ENCODE measurements at regions not wholly inside any gene's neighbourhood (a gene's known extent, or its start where the extent isn't known, plus 50 kb on each side); places are given as distances from the start of the nearest gene placed in this dataset.
A peak's percentile ranks its signal among the peaks of the same experiment; 100 is the strongest.
"Not testable (repeated sequence)": the region's sequence is repeated elsewhere in the genome, so short reads cannot be mapped to it uniquely, and the experiment has no call there.

- no peak for TF ChIP-seq CTCF (IDR thresholded peaks at IDR 0.05; ENCODE audit: insufficient read depth, low read depth, low read length, missing control alignments)
- H3K4me3 ChIP-seq (ENCODE audit: low read length) = no peak overlapping the region
- DNase-seq (ENCODE audit: low read depth) = no peak
These were observed 255.5 kb downstream of the EFCAB11 start for GRCh38 chr14:89699071-89699470.

GRCh38 chr14:89697281-89698060 lies 257.1 kb downstream of the EFCAB11 start:
- no peak for DNase-seq (ENCODE audit: low read depth)
- TF ChIP-seq CTCF (IDR thresholded peaks at IDR 0.05; ENCODE audit: insufficient read depth, low read depth, low read length, missing control alignments) = no peak
- no peak overlapping the region for H3K4me3 ChIP-seq (ENCODE audit: low read length)

GRCh38 chr14:89695846-89696245 lies 258.7 kb downstream of the EFCAB11 start:
- DNase-seq (ENCODE audit: low read depth) = no peak
- TF ChIP-seq CTCF (IDR thresholded peaks at IDR 0.05; ENCODE audit: insufficient read depth, low read depth, low read length, missing control alignments) = no peak
- H3K4me3 ChIP-seq (ENCODE audit: low read length) = no peak overlapping the region

GRCh38 chr14:89690139-89690538 lies 264.4 kb downstream of the EFCAB11 start:
- no peak for TF ChIP-seq CTCF (IDR thresholded peaks at IDR 0.05; ENCODE audit: insufficient read depth, low read depth, low read length, missing control alignments)
- DNase-seq (ENCODE audit: low read depth) = peak; percentile 13
- H3K4me3 ChIP-seq (ENCODE audit: low read length) = no peak overlapping the region

GRCh38 chr14:89689711-89690110 lies 264.8 kb downstream of the EFCAB11 start:
- DNase-seq (ENCODE audit: low read depth); H3K4me3 ChIP-seq (ENCODE audit: low read length): not testable (repeated sequence)

- TF ChIP-seq CTCF (IDR thresholded peaks at IDR 0.05; ENCODE audit: insufficient read depth, low read depth, low read length, missing control alignments) = no peak
- no peak overlapping the region for H3K4me3 ChIP-seq (ENCODE audit: low read length)
- no peak for DNase-seq (ENCODE audit: low read depth)
These were observed 265.9 kb downstream of the EFCAB11 start for GRCh38 chr14:89688507-89689211.

GRCh38 chr14:89687129-89687528 lies 267.4 kb downstream of the EFCAB11 start:
- H3K4me3 ChIP-seq (ENCODE audit: low read length); DNase-seq (ENCODE audit: low read depth): not testable (repeated sequence)

- no peak overlapping the region for H3K4me3 ChIP-seq (ENCODE audit: low read length)
- no peak for TF ChIP-seq CTCF (IDR thresholded peaks at IDR 0.05; ENCODE audit: insufficient read depth, low read depth, low read length, missing control alignments)
- no peak for DNase-seq (ENCODE audit: low read depth)
These were observed 267.1 kb upstream of the FOXN3 start for GRCh38 chr14:89684139-89684538.
